ENCODE measurements at regions not wholly inside any gene's neighbourhood (a gene's known extent, or its start where the extent isn't known, plus 50 kb on each side); places are given as distances from the start of the nearest gene placed in this dataset.

- no peak for TF ChIP-seq ATF2 (IDR thresholded peaks at IDR 0.05; ENCODE audit: low read length)
- TF ChIP-seq CHD7 (IDR thresholded peaks at IDR 0.05; ENCODE audit: insufficient replicate concordance, low read length): no peak
Observed at GRCh38 chr4:13872955-13873354, 245.4 kb upstream of the BOD1L1 start (continued).

Data from H1 (cell line).